HL-60 (cell line): ENCODE measurements at regions not wholly inside any gene's neighbourhood (a gene's known extent, or its start where the extent isn't known, plus 50 kb on each side); places are given as distances from the start of the nearest gene placed in this dataset.

Experiments
- GABPA ChIP-seq: IDR thresholded peaks from 2 replicates; pipeline ENCODE4 v1.6.1; 2012; ENCODE audit warnings: low read depth
- POLR2AphosphoS5 ChIP-seq: IDR thresholded peaks from 2 replicates; pipeline ENCODE4 v1.6.1; 2012; ENCODE audit warnings: low read depth
- SPI1 ChIP-seq: IDR thresholded peaks from 2 replicates; pipeline ENCODE4 v1.6.1; 2012; ENCODE audit warnings: low read depth, mild to moderate bottlenecking, borderline replicate concordance
- TF ChIP-seq, protein P1 (sequence below): IDR thresholded peaks from one replicate; pipeline ENCODE4 v1.5.1; 2011; ENCODE audit warnings: low read length, control low read depth, inconsistent platforms; ENCODE audit not compliant: insufficient read depth
- TF ChIP-seq, protein P2 (sequence below): IDR thresholded peaks from 2 replicates; pipeline ENCODE4 v1.6.1; 2012; ENCODE audit warnings: low read depth; ENCODE audit not compliant: insufficient replicate concordance

DNA sequence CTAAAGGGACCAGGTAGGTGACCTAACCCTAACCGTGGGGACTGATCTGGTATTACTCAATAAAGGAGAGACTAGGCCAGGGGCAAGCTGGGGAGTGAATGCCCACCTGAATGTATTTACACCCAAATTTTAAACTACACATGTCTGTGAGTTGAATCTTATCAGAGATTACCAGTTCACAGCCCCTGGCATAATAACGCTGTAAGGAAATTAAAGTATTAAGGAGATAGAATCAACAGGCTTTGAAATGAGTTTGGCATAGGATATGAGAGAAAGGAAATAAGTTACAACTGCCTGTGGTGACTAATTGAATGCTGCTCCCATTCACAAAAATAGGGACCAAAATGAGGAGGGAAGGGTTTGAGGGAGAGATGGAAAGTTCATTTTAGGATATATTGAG is 593.3 kb downstream of the CSNK1G3 start:
- TF ChIP-seq POLR2AphosphoS5 (no peak), SPI1 (no peak), GABPA (no peak)
- TF ChIP-seq, protein P1, sequence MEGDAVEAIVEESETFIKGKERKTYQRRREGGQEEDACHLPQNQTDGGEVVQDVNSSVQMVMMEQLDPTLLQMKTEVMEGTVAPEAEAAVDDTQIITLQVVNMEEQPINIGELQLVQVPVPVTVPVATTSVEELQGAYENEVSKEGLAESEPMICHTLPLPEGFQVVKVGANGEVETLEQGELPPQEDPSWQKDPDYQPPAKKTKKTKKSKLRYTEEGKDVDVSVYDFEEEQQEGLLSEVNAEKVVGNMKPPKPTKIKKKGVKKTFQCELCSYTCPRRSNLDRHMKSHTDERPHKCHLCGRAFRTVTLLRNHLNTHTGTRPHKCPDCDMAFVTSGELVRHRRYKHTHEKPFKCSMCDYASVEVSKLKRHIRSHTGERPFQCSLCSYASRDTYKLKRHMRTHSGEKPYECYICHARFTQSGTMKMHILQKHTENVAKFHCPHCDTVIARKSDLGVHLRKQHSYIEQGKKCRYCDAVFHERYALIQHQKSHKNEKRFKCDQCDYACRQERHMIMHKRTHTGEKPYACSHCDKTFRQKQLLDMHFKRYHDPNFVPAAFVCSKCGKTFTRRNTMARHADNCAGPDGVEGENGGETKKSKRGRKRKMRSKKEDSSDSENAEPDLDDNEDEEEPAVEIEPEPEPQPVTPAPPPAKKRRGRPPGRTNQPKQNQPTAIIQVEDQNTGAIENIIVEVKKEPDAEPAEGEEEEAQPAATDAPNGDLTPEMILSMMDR = no peak
- TF ChIP-seq, protein P2, sequence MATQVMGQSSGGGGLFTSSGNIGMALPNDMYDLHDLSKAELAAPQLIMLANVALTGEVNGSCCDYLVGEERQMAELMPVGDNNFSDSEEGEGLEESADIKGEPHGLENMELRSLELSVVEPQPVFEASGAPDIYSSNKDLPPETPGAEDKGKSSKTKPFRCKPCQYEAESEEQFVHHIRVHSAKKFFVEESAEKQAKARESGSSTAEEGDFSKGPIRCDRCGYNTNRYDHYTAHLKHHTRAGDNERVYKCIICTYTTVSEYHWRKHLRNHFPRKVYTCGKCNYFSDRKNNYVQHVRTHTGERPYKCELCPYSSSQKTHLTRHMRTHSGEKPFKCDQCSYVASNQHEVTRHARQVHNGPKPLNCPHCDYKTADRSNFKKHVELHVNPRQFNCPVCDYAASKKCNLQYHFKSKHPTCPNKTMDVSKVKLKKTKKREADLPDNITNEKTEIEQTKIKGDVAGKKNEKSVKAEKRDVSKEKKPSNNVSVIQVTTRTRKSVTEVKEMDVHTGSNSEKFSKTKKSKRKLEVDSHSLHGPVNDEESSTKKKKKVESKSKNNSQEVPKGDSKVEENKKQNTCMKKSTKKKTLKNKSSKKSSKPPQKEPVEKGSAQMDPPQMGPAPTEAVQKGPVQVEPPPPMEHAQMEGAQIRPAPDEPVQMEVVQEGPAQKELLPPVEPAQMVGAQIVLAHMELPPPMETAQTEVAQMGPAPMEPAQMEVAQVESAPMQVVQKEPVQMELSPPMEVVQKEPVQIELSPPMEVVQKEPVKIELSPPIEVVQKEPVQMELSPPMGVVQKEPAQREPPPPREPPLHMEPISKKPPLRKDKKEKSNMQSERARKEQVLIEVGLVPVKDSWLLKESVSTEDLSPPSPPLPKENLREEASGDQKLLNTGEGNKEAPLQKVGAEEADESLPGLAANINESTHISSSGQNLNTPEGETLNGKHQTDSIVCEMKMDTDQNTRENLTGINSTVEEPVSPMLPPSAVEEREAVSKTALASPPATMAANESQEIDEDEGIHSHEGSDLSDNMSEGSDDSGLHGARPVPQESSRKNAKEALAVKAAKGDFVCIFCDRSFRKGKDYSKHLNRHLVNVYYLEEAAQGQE = no peak
